GM23338 (cell line): ENCODE measurements at regions not wholly inside any gene's neighbourhood (a gene's known extent, or its start where the extent isn't known, plus 50 kb on each side); places are given as distances from the start of the nearest gene placed in this dataset.

Experiments
- ATAC-seq: fragments of 200-7000 bp; cut with Tn5 transposase; 3 replicates; pipeline ENCODE4 v1.9.1; 2020
- DNase-seq: peaks from one replicate; pipeline ENCODE4 v3.0.0-alpha.2; 2015; ENCODE audit warnings: low spot score
- H2AFZ ChIP-seq: fragments of 200-600 bp; sonication (generic); 2 replicates; pipeline ENCODE4 v1.8.0; 2016; ENCODE audit warnings: antibody characterized with exemption, mild to moderate bottlenecking, moderate library complexity
- H3F3A ChIP-seq: fragments of 200-600 bp; sonication (generic); replicated peaks from 2 replicates; pipeline ENCODE4 v1.8.0; 2017; ENCODE audit warnings: antibody characterized with exemption, mixed run types, low read depth
- H3K27ac ChIP-seq: fragments of 200-600 bp; sonication (generic); 2 replicates; pipeline ENCODE4 v1.6.1; 2016; ENCODE audit warnings: low read depth
- H3K27me3 ChIP-seq: fragments of 200-600 bp; sonication (generic); 2 replicates; pipeline ENCODE4 v1.8.0; 2016; ENCODE audit warnings: mild to moderate bottlenecking, mixed run types, moderate library complexity; ENCODE audit not compliant: insufficient read depth
- H3K36me3 ChIP-seq: fragments of 200-600 bp; sonication (generic); 2 replicates; pipeline ENCODE4 v1.8.0; 2016; ENCODE audit warnings: mild to moderate bottlenecking; ENCODE audit not compliant: insufficient read depth
- H3K4me1 ChIP-seq: fragments of 200-600 bp; sonication (generic); 2 replicates; pipeline ENCODE4 v1.8.0; 2016; ENCODE audit warnings: mild to moderate bottlenecking, moderate library complexity; ENCODE audit not compliant: insufficient read depth
- H3K4me2 ChIP-seq: fragments of 200-600 bp; sonication (generic); 2 replicates; pipeline ENCODE4 v1.7.1; 2017; ENCODE audit warnings: mixed run types
- H3K4me3 ChIP-seq: fragments of 200-600 bp; sonication (generic); 2 replicates; pipeline ENCODE4 v1.6.1; 2016; ENCODE audit warnings: mixed run types
- H3K79me2 ChIP-seq: fragments of 200-600 bp; sonication (generic); replicated peaks from 2 replicates; pipeline ENCODE4 v1.8.0; 2017; ENCODE audit warnings: mild to moderate bottlenecking; ENCODE audit not compliant: insufficient read depth
- H3K9me2 ChIP-seq: fragments of 200-600 bp; sonication (generic); 2 replicates; pipeline ENCODE4 v1.8.0; 2017; ENCODE audit not compliant: insufficient read depth
- H4K20me1 ChIP-seq: fragments of 200-600 bp; sonication (generic); replicated peaks from 2 replicates; pipeline ENCODE4 v1.8.0; 2017; ENCODE audit warnings: mild to moderate bottlenecking; ENCODE audit not compliant: insufficient read depth
- H3K27ac Mint-ChIP-seq: 2 replicates; pipeline ENCODE4 v1.8.0; 2020; ENCODE audit warnings: inconsistent platforms, mild to moderate bottlenecking, moderate library complexity, mixed read lengths
- H3K27me3 Mint-ChIP-seq: 3 replicates; pipeline ENCODE4 v1.8.0; 2022; ENCODE audit warnings: low read depth, mild to moderate bottlenecking, moderate library complexity, mixed read lengths, inconsistent platforms; ENCODE audit not compliant: insufficient read depth, poor library complexity
- H3K36me3 Mint-ChIP-seq: 3 replicates; pipeline ENCODE4 v1.8.0; 2021; ENCODE audit warnings: low read depth, mild to moderate bottlenecking, inconsistent platforms, moderate library complexity, mixed read lengths
- H3K4me1 Mint-ChIP-seq: 3 replicates; pipeline ENCODE4 v1.8.0; 2020; ENCODE audit warnings: mild to moderate bottlenecking, inconsistent platforms, mixed read lengths
- H3K4me3 Mint-ChIP-seq: 3 replicates; pipeline ENCODE4 v1.8.0; 2021; ENCODE audit warnings: moderate library complexity, mild to moderate bottlenecking, inconsistent platforms, mixed read lengths
- H3K9me3 Mint-ChIP-seq: 3 replicates; pipeline ENCODE4 v1.8.0; 2020; ENCODE audit warnings: moderate library complexity, mild to moderate bottlenecking, inconsistent platforms, mixed read lengths
- CREB1 ChIP-seq: fragments of 250-450 bp; sonication (Bioruptor Pico); IDR thresholded peaks from 2 replicates; pipeline ENCODE4 v1.5.0; 2020; ENCODE audit warnings: low read depth, mild to moderate bottlenecking, moderate library complexity
- ETS1 ChIP-seq: IDR thresholded peaks from 2 replicates; pipeline ENCODE4 v1.6.1; 2016; ENCODE audit warnings: antibody characterized with exemption
- EZH2phosphoT487 ChIP-seq: fragments of 200-600 bp; sonication (generic); IDR thresholded peaks from one replicate; pipeline ENCODE4 v1.8.1; 2018; ENCODE audit warnings: antibody characterized with exemption; ENCODE audit not compliant: unreplicated experiment
- JUNB ChIP-seq: IDR thresholded peaks from one replicate; pipeline ENCODE4 v1.6.1; 2016; ENCODE audit warnings: antibody characterized with exemption; ENCODE audit not compliant: unreplicated experiment
- ZNF114 ChIP-seq: fragments of 250-450 bp; sonication (Bioruptor Pico); IDR thresholded peaks from 2 replicates; pipeline ENCODE4 v1.5.0; 2020; ENCODE audit warnings: mild to moderate bottlenecking, moderate library complexity
- ZNF331 ChIP-seq: fragments of 250-450 bp; sonication (Bioruptor Pico); IDR thresholded peaks from 2 replicates; pipeline ENCODE4 v1.5.0; 2020; ENCODE audit warnings: low read depth, mild to moderate bottlenecking, moderate library complexity
- ZNF462 ChIP-seq: fragments of 250-450 bp; sonication (Bioruptor Pico); IDR thresholded peaks from 2 replicates; pipeline ENCODE4 v1.5.0; 2020; ENCODE audit warnings: mild to moderate bottlenecking, moderate library complexity

GRCh38 chr4:35754047-35754446 lies 490.3 kb downstream of the ARAP2 start:
- Histone ChIP-seq H3K27ac (no peak overlapping the region), H3K4me3 (no peak overlapping the region), H3K27me3 (no peaks in the 10 kb centered on the region), H3K9me2 (no peaks in the 10 kb centered on the region), H3F3A (no peaks in the 10 kb centered on the region), H3K4me1 (no peaks in the 10 kb centered on the region), H3K79me2 (no peaks in the 10 kb centered on the region), H3K36me3 (no peaks in the 10 kb centered on the region), H3K4me2 (no peak overlapping the region), H4K20me1 (no peaks in the 10 kb centered on the region), H2AFZ (no peak overlapping the region)
- Mint-ChIP-seq H3K4me3 (no peak overlapping the region), H3K27me3 (no peaks in the 10 kb centered on the region), H3K9me3 (no peaks in the 10 kb centered on the region; the same call in 2 of the 3 replicates), H3K36me3 (no peaks in the 10 kb centered on the region), H3K4me1 (no peaks in the 10 kb centered on the region), H3K27ac (no peak overlapping the region)
- no peak for ATAC-seq
- no peak for TF ChIP-seq ZNF462 (CRISPR knock-in tag)
- no peak for TF ChIP-seq ZNF331
- no peak for TF ChIP-seq JUNB
- TF ChIP-seq ZNF114: no peak
- TF ChIP-seq CREB1: no peak
- no peak for TF ChIP-seq ETS1
- TF ChIP-seq EZH2phosphoT487: no peak
- DNase-seq: no peak
